NT2/D1 (cell line): ENCODE measurements at regions not wholly inside any gene's neighbourhood (a gene's known extent, or its start where the extent isn't known, plus 50 kb on each side); places are given as distances from the start of the nearest gene placed in this dataset.

ENCODE experiments used
- SUZ12 ChIP-seq: IDR thresholded peaks from 2 replicates; pipeline ENCODE4 v1.6.1; 2011; ENCODE audit not compliant: insufficient read length, insufficient read depth; ENCODE audit errors: extremely low read depth
- YY1 ChIP-seq: IDR thresholded peaks from 2 replicates; pipeline ENCODE4 v1.6.1; 2011; ENCODE audit not compliant: insufficient read length, insufficient read depth
- ZNF274 ChIP-seq: IDR thresholded peaks from 2 replicates; pipeline ENCODE4 v1.6.1; 2011; ENCODE audit warnings: mild to moderate bottlenecking, low read depth, low read length

GRCh38 chr20:40446888-40447287, 242.1 kb downstream of the MAFB start:
- TF ChIP-seq YY1 (no peak), SUZ12 (no peak), ZNF274 (no peak)
